Retinal pigment epithelial cell (primary cell): ENCODE measurements at regions not wholly inside any gene's neighbourhood (a gene's known extent, or its start where the extent isn't known, plus 50 kb on each side); places are given as distances from the start of the nearest gene placed in this dataset.

Source experiments
- DNase-seq: peaks from one replicate; pipeline ENCODE4 v3.0.0-alpha.2; 2010; ENCODE audit warnings: low read depth
- H3K4me3 ChIP-seq: 2 replicates; pipeline ENCODE4 v1.5.1; 2011; ENCODE audit warnings: mild to moderate bottlenecking, low read length, control low read depth, moderate library complexity
- CTCF ChIP-seq: conservative IDR thresholded peaks from 2 replicates; pipeline ENCODE4 v1.5.1; 2011; ENCODE audit warnings: low read depth, low read length, control low read depth, inconsistent platforms

- TF ChIP-seq CTCF: no peak
- H3K4me3 ChIP-seq: no peak overlapping the region
- DNase-seq: no peak
Observed at GRCh38 chr2:4964579-4964978, 727.6 kb upstream of the SOX11 start.

DNA sequence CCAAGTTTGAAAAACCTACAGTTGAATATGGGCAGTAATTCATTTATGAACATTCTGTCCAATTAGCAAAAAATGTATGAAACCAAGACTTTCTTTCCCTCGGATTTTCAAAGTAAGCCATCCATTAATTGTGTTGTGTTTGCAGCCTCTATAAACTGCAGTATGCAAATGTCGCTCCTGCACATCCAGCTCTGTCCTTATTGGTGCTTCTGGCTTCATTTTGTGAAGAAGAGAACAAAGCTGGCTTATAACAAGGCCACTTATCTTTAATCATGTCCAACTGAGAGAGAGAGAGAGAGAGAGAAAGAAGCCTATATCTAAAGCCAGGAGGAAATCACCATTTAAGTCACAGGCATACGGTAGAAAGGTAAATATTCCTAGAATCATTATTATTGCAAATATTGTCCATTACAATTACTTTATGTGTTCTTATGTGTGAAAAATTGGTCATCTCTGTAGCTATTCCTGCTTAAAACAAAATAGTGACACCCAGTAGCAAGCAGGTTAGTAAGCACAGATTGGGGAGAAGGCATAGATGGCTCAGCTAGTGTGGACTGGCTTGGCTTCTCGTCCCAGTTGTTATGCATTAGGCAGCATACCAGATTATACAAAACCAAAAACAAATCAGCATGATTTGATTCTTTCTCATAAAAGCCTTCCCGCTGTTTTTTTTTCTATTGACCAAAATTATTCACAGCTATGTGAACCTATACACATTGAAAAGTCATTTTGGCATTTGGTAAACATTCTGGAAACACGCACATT, 726.4 kb upstream of the SOX11 start:
- no peak overlapping the region for H3K4me3 ChIP-seq

DNA sequence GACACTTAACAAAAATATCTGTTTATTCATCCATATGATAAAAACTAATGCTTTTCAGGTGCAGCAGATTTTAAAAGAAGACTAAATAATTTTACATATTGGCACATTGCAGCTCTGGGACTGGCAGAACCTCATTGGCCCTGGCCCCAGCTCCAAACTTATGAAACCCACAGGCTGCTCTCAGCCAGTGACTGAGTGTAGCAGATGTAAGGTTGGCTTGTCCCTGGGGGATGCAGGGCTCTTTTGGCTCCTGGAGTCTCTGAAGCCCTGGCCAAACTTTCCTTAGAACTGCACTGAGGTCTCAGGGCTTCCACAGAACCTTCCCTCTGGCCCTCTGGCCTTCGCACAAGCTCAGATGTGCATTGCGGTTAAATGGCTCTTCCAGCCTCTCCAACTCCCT, 725.0 kb upstream of the SOX11 start:
- DNase-seq: no peak
- TF ChIP-seq CTCF: no peak
- no peak overlapping the region for H3K4me3 ChIP-seq

More for the DNA sequence above, 726.4 kb upstream of the SOX11 start:
- no peak for TF ChIP-seq CTCF
- no peak for DNase-seq

DNA sequence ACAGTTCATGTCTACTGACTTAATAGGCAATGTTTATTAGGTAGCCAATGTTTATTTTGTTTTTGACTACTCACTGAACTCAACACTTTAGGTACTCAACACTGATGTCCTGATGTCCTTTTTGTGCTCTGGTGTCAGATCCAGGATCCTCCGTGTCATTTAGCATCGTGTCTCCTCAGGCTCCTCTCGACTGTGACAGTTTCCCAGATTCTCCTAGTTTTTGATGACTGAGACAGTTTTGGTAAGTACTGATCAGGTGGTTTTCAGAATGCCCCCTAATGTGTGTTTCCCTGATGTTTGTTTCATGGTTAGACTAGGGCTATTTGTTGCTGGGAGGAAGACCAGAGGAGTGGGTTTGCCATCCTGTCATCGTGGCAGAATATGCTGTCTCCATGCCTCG, 719.7 kb upstream of the SOX11 start:
- H3K4me3 ChIP-seq: no peak overlapping the region
- no peak for DNase-seq
- TF ChIP-seq CTCF: no peak

- DNase-seq: no peak
- H3K4me3 ChIP-seq: no peak overlapping the region
- no peak for TF ChIP-seq CTCF
Observed at GRCh38 chr2:4973354-4973753, 718.8 kb upstream of the SOX11 start.

GRCh38 chr2:4973973-4974372, 718.2 kb upstream of the SOX11 start:
- H3K4me3 ChIP-seq: no peak overlapping the region
- DNase-seq: no peak
- TF ChIP-seq CTCF: no peak

DNA sequence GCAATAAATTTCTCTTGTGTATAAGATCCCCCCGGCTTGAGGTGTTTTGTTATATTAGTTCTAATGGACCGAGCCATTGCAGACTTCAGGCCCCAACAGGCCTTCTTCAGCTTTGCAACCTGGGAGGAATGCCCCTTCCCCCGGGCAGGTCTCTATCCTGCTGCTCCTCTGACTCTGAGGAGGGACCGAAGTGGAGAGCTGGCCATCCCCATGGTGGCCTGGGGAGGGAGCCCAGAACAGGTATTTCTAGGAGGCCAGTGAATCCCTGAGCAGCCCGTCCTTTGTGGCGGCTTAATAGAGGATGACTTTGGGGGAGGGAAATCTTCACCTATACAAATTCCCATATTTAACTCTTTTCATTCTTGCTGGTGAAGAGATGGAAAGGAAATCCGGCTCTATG, 715.8 kb upstream of the SOX11 start:
- DNase-seq: no peak
- no peak for TF ChIP-seq CTCF
- H3K4me3 ChIP-seq: no peak overlapping the region
